ENCODE measurements at regions not wholly inside any gene's neighbourhood (a gene's known extent, or its start where the extent isn't known, plus 50 kb on each side); places are given as distances from the start of the nearest gene placed in this dataset.

DNA sequence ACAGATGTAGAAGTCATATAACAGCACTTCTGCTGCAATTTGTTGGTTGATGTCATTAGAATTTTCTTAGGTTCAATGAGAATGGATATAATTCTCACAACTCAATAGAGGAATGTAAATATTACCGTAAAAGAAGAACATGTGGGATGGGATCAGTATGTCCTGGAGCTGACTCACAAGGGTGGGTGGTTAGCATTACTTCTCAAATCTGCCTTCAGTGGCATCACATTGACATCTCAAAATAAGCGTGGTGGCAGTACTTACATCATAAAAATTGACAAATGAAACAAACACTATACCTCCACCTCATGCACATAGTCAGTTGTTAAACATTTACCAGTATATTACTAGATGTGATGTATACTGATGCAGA, 1068.0 kb upstream of the CADM2 start:
- intact Hi-C loops (cut with DNase I; ENCODE audit: low total_unique reads): no loop called here
- H3K27ac ChIP-seq: no peak overlapping the region
- H3K9me3 ChIP-seq: no peaks in the 10 kb centered on the region
- H3K36me3 ChIP-seq: no peaks in the 10 kb centered on the region
- no peak for TF ChIP-seq POLR2A (IDR thresholded peaks at IDR 0.05)
- no peak for TF ChIP-seq POLR2AphosphoS5 (IDR thresholded peaks at IDR 0.05)
- TF ChIP-seq, protein P1, sequence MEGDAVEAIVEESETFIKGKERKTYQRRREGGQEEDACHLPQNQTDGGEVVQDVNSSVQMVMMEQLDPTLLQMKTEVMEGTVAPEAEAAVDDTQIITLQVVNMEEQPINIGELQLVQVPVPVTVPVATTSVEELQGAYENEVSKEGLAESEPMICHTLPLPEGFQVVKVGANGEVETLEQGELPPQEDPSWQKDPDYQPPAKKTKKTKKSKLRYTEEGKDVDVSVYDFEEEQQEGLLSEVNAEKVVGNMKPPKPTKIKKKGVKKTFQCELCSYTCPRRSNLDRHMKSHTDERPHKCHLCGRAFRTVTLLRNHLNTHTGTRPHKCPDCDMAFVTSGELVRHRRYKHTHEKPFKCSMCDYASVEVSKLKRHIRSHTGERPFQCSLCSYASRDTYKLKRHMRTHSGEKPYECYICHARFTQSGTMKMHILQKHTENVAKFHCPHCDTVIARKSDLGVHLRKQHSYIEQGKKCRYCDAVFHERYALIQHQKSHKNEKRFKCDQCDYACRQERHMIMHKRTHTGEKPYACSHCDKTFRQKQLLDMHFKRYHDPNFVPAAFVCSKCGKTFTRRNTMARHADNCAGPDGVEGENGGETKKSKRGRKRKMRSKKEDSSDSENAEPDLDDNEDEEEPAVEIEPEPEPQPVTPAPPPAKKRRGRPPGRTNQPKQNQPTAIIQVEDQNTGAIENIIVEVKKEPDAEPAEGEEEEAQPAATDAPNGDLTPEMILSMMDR (IDR thresholded peaks at IDR 0.05): no peak
- no peak for DNase-seq (ENCODE audit: low spot score in 2 of 2)
- H3K27me3 ChIP-seq: no peaks in the 10 kb centered on the region
- H3K4me3 ChIP-seq: no peak overlapping the region
- H3K4me1 ChIP-seq: no peaks in the 10 kb centered on the region

DNA sequence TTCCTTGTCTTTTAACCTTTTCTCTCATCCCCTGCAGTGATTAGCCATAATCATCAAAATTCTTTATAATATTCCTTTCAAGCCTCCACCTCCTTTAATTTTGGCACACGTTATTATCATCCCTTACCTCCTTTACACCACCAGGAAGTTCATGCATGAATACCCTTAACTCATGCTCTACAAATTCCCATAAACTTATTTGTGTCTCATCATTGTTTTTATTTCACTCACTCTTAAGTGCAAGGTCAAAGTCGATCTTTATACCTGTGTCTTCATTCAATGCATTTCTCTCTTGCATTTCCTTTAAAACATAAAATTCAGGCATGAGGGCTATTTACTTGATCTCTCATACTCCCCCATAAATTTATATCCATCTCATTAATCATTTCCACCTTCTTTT, 1064.6 kb upstream of the CADM2 start:
- Histone ChIP-seq H3K9me3 (no peaks in the 10 kb centered on the region), H3K27me3 (no peaks in the 10 kb centered on the region), H3K4me3 (no peak overlapping the region), H3K4me1 (no peaks in the 10 kb centered on the region), H3K27ac (no peak overlapping the region), H3K36me3 (no peaks in the 10 kb centered on the region)
- intact Hi-C loops (cut with DNase I; ENCODE audit: low total_unique reads): no loop called here
- no peak for DNase-seq (ENCODE audit: low spot score in 2 of 2)
- TF ChIP-seq, protein P1 (IDR thresholded peaks at IDR 0.05): no peak
- no peak for TF ChIP-seq POLR2A (IDR thresholded peaks at IDR 0.05)
- no peak for TF ChIP-seq POLR2AphosphoS5 (IDR thresholded peaks at IDR 0.05)

DNA sequence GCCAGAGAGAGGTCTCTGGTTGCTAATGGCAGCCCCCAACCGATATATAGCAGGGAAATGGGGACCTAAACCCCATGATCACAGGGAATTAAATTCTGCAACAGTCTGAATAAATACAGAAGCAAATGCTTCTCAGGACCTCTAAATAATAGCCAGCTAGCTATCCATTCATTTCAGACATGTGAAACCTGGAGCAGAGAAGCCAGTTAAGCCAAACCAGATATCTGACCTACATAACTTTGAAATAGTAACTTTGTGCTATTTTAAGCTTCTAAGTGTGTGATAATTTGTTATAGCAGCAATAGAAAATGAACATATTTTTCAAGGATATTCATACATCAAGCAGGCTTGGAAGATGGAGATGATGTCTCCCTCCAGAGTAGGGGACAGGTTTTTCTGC, 1062.9 kb upstream of the CADM2 start:
- Histone ChIP-seq H3K9me3 (no peaks in the 10 kb centered on the region), H3K36me3 (no peaks in the 10 kb centered on the region), H3K27ac (no peak overlapping the region), H3K4me1 (no peaks in the 10 kb centered on the region), H3K4me3 (no peak overlapping the region), H3K27me3 (no peaks in the 10 kb centered on the region)
- no peak for TF ChIP-seq POLR2AphosphoS5 (IDR thresholded peaks at IDR 0.05)
- TF ChIP-seq, protein P1 (IDR thresholded peaks at IDR 0.05): no peak
- TF ChIP-seq POLR2A (IDR thresholded peaks at IDR 0.05): no peak
- intact Hi-C loops (cut with DNase I; ENCODE audit: low total_unique reads): no loop called here
- no peak for DNase-seq (ENCODE audit: low spot score in 2 of 2)

DNA sequence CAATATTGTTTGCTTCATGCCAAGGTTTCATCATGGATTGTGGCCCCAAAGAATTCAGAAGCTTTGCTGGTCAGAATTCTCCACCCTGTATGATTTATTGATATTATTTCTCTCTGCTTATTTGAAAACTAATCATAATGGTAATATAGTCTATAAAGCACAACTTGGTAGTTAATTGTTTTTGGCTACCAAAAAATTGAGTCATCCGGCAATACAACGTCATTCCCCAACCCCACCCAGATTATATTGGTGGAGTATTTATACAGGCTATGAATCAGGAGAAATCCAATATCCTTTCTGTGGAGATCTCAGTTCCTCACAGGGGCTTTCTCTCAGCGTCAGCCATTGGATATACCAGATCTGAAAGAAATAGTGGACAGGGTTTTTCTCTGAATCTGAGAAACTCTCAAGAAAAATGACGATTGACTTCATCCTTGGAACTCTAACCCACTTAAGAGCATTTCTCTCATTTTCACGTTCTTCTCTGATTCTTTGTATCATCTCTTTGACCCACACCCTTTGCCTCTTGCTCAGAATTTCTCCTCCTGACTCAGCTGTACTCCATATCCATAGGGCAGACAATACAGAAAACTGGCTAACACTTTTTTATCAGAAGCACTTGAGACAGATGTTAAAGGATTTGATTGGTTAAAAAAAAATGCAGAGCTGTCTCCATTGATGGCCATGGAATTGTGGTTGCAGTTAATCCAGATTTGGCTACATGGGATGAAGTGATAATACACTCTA, 1055.8 kb upstream of the CADM2 start:
- H3K4me3 ChIP-seq: no peak overlapping the region
- no peaks in the 10 kb centered on the region for H3K36me3 ChIP-seq
- TF ChIP-seq POLR2A (IDR thresholded peaks at IDR 0.05): no peak
- intact Hi-C loops (cut with DNase I; ENCODE audit: low total_unique reads): no loop called here
- no peaks in the 10 kb centered on the region for H3K27me3 ChIP-seq
- no peak overlapping the region for H3K27ac ChIP-seq
- H3K4me1 ChIP-seq: no peaks in the 10 kb centered on the region
- no peak for DNase-seq (ENCODE audit: low spot score in 2 of 2)
- H3K9me3 ChIP-seq: no peaks in the 10 kb centered on the region

DNA sequence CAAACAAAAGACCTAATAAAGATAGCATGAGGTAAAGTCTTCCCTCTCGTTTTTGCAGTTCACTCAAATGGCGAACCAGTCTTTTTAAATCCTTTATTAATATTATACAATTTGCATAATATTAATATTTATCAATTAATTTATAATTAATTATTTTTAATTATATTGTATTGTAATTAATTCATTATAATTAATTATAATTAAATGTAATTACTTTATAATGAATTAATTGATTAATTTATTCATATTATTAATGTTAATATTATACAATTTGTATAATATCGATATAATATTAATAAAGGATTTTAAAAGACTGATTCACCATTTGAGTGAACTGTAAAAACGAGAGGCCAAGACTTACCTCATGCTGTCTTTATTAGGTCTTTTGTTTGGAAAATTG, 1045.4 kb upstream of the CADM2 start:
- Histone ChIP-seq H3K4me1 (no peaks in the 10 kb centered on the region), H3K9me3 (no peaks in the 10 kb centered on the region), H3K27me3 (no peaks in the 10 kb centered on the region), H3K27ac (no peak overlapping the region), H3K4me3 (no peak overlapping the region), H3K36me3 (no peaks in the 10 kb centered on the region)
- intact Hi-C loops (cut with DNase I; ENCODE audit: low total_unique reads): no loop called here
- TF ChIP-seq, protein P1 (IDR thresholded peaks at IDR 0.05): no peak
- TF ChIP-seq POLR2A (IDR thresholded peaks at IDR 0.05): no peak
- TF ChIP-seq POLR2AphosphoS5 (IDR thresholded peaks at IDR 0.05): no peak
- DNase-seq (ENCODE audit: low spot score in 2 of 2): no peak

Data from breast epithelium (tissue), 4 donors.